WTC11 (cell line): ENCODE measurements at regions not wholly inside any gene's neighbourhood (a gene's known extent, or its start where the extent isn't known, plus 50 kb on each side); places are given as distances from the start of the nearest gene placed in this dataset.
A peak's percentile ranks its signal among the peaks of the same experiment; 100 is the strongest.

ENCODE experiments used
- ATAC-seq: fragments of 200-7000 bp; cut with Tn5 transposase; 2 replicates; pipeline ENCODE4 v1.10.0; 2021; ENCODE audit warnings: mild to moderate bottlenecking, moderate library complexity
- CTCF ChIA-PET: fragments of 300-600 bp; sonication (Branson Sonifier 250); formaldehyde crosslinking; loops from one replicate; lab custom pipeline; 2021; ENCODE audit warnings: antibody characterized with exemption; lab: Charles Lee
- POLR2A ChIA-PET: fragments of 350-600 bp; sonication (Branson Sonifier 250); formaldehyde crosslinking; loops from one replicate; lab custom pipeline; 2021; ENCODE audit warnings: antibody characterized with exemption; lab: Charles Lee
- DNase-seq: peaks from one replicate; pipeline ENCODE4 v3.0.0; 2021; ENCODE audit warnings: low spot score
- H3K27ac Mint-ChIP-seq: 2 replicates; pipeline ENCODE4 v1.8.0; 2021; ENCODE audit warnings: mixed read lengths
- H3K27me3 Mint-ChIP-seq: 2 replicates; pipeline ENCODE4 v1.8.0; 2021; ENCODE audit warnings: low read depth, mild to moderate bottlenecking, moderate library complexity, mixed read lengths
- H3K36me3 Mint-ChIP-seq: 2 replicates; pipeline ENCODE4 v1.8.0; 2021; ENCODE audit warnings: mixed read lengths
- H3K4me1 Mint-ChIP-seq: 2 replicates; pipeline ENCODE4 v1.8.0; 2022; ENCODE audit warnings: mixed read lengths
- H3K4me3 Mint-ChIP-seq: 2 replicates; pipeline ENCODE4 v1.8.0; 2021; ENCODE audit warnings: mild to moderate bottlenecking, moderate library complexity, mixed read lengths
- H3K9me3 Mint-ChIP-seq: 2 replicates; pipeline ENCODE4 v1.8.0; 2021; ENCODE audit warnings: mixed read lengths
- ATF1 ChIP-seq: sonication (generic); formaldehyde crosslinking; IDR thresholded peaks from 2 replicates; pipeline ENCODE4 v1.8.1; 2023; ENCODE audit warnings: mild to moderate bottlenecking, moderate library complexity, missing genetic modification reagents
- ATF3 ChIP-seq: sonication (generic); formaldehyde crosslinking; conservative IDR thresholded peaks from 2 replicates; pipeline ENCODE4 v1.8.1; 2022; ENCODE audit warnings: mild to moderate bottlenecking, missing genetic modification reagents
- ATF6 ChIP-seq: sonication (generic); formaldehyde crosslinking; IDR thresholded peaks from 2 replicates; pipeline ENCODE4 v1.8.1; 2023; ENCODE audit warnings: mild to moderate bottlenecking, missing genetic modification reagents
- CREM ChIP-seq: sonication (generic); formaldehyde crosslinking; IDR thresholded peaks from 2 replicates; pipeline ENCODE4 v1.8.1; 2022; ENCODE audit warnings: mild to moderate bottlenecking, missing genetic modification reagents, moderate library complexity
- FOXP1 ChIP-seq: sonication (generic); formaldehyde crosslinking; IDR thresholded peaks from 2 replicates; pipeline ENCODE4 v1.8.0; 2022; ENCODE audit warnings: missing genetic modification reagents, mild to moderate bottlenecking, moderate library complexity, borderline replicate concordance
- NFATC4 ChIP-seq: fragments of 250-450 bp; sonication (Bioruptor Pico); IDR thresholded peaks from 2 replicates; pipeline ENCODE4 v1.9.0; 2021; ENCODE audit warnings: mild to moderate bottlenecking
- NFYB ChIP-seq: sonication (generic); formaldehyde crosslinking; conservative IDR thresholded peaks from 2 replicates; pipeline ENCODE4 v1.8.0; 2022; ENCODE audit warnings: low read depth, missing genetic modification reagents
- NR2C2 ChIP-seq: sonication (generic); formaldehyde crosslinking; IDR thresholded peaks from 2 replicates; pipeline ENCODE4 v1.8.0; 2022; ENCODE audit warnings: mild to moderate bottlenecking, missing genetic modification reagents
- OVOL2 ChIP-seq: fragments of 250-450 bp; sonication (Bioruptor Pico); IDR thresholded peaks from 2 replicates; pipeline ENCODE4 v1.9.0; 2021; ENCODE audit warnings: mild to moderate bottlenecking, borderline replicate concordance
- SMAD3 ChIP-seq: sonication (generic); formaldehyde crosslinking; IDR thresholded peaks from 2 replicates; pipeline ENCODE4 v1.8.0; 2022; ENCODE audit warnings: missing genetic modification reagents, mild to moderate bottlenecking, borderline replicate concordance
- TEAD1 ChIP-seq: sonication (generic); formaldehyde crosslinking; IDR thresholded peaks from 2 replicates; pipeline ENCODE4 v1.8.0; 2022; ENCODE audit warnings: mild to moderate bottlenecking, missing genetic modification reagents
- TP53 ChIP-seq: sonication (generic); formaldehyde crosslinking; IDR thresholded peaks from 2 replicates; pipeline ENCODE4 v1.8.1; 2023; ENCODE audit warnings: mild to moderate bottlenecking, missing genetic modification reagents
- USF2 ChIP-seq: sonication (generic); formaldehyde crosslinking; IDR thresholded peaks from 2 replicates; pipeline ENCODE4 v1.8.1; 2023; ENCODE audit warnings: mild to moderate bottlenecking, missing genetic modification reagents, moderate library complexity
- ZNF138 ChIP-seq: sonication (generic); formaldehyde crosslinking; conservative IDR thresholded peaks from 2 replicates; pipeline ENCODE4 v1.8.1; 2022; ENCODE audit warnings: mild to moderate bottlenecking, moderate library complexity, missing genetic modification reagents
- ZNF425 ChIP-seq: fragments of 250-450 bp; sonication (Bioruptor Pico); conservative IDR thresholded peaks from 2 replicates; pipeline ENCODE4 v1.9.0; 2021; ENCODE audit warnings: mild to moderate bottlenecking
- TF ChIP-seq, protein P1 (sequence below): sonication (generic); formaldehyde crosslinking; IDR thresholded peaks from 2 replicates; pipeline ENCODE4 v1.8.1; 2022; ENCODE audit warnings: low read depth, missing genetic modification reagents, borderline replicate concordance
- TF ChIP-seq, protein P2 (sequence below): fragments of 250-450 bp; sonication (Bioruptor Pico); IDR thresholded peaks from 2 replicates; pipeline ENCODE4 v1.9.0; 2021; ENCODE audit warnings: mild to moderate bottlenecking
- TF ChIP-seq, protein P3 (sequence below): sonication (generic); formaldehyde crosslinking; IDR thresholded peaks from 2 replicates; pipeline ENCODE4 v1.8.1; 2022; ENCODE audit warnings: mild to moderate bottlenecking, moderate library complexity, missing genetic modification reagents

DNA sequence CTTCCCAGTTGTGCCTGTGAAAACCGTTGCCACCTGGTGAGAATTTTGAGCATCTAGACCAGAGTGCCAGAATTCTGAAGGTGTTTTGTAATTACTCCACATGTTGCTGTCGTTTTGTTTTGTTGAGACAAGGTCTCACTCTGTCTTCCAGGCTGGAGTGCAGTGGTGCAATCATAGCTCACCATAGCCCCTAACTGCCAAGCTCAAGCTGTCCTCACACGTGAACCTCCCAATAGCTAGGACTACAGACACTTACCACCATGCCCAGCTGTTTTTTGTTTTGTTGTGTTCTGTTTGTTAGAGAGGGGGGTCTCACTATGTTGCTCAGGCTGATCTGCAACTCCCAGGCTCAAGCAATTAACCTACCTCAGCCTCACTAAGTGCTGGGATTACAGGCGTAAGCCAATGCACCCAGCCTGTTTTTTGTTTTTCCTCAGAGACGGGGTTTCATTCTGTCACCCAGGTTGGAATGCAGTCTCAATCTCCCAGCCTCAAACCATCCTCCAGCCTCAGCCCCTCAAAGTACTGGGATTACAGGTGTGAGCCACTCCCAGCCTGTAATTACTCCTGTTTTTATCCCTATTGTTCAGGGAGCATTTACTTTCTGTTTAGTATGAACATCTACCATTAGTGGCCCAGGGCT, 121.1 kb upstream of the DMRT1 start:
- no peak for DNase-seq
- H3K27ac Mint-ChIP-seq: peak overlapping the region; percentile 96

More for the DNA sequence above, 121.1 kb upstream of the DMRT1 start:
- ChIA-PET POLR2A (no interaction called here), CTCF (no interaction called here)
- Mint-ChIP-seq H3K27me3 (no peaks in the 10 kb centered on the region), H3K4me3 (no peak overlapping the region), H3K9me3 (no peaks in the 10 kb centered on the region), H3K4me1 (peaks cover 42% of the 10 kb centered on the region), H3K36me3 (no peaks in the 10 kb centered on the region)
- TF ChIP-seq, protein P1, sequence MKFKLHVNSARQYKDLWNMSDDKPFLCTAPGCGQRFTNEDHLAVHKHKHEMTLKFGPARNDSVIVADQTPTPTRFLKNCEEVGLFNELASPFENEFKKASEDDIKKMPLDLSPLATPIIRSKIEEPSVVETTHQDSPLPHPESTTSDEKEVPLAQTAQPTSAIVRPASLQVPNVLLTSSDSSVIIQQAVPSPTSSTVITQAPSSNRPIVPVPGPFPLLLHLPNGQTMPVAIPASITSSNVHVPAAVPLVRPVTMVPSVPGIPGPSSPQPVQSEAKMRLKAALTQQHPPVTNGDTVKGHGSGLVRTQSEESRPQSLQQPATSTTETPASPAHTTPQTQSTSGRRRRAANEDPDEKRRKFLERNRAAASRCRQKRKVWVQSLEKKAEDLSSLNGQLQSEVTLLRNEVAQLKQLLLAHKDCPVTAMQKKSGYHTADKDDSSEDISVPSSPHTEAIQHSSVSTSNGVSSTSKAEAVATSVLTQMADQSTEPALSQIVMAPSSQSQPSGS (CRISPR knock-in tag): no peak
- TF ChIP-seq CREM (CRISPR knock-in tag) (no peak), ATF6 (no peak), FOXP1 (no peak), ZNF138 (CRISPR knock-in tag) (no peak), TEAD1 (CRISPR knock-in tag) (no peak), SMAD3 (no peak), NFATC4 (no peak), TP53 (no peak), ATF3 (CRISPR knock-in tag) (no peak), NR2C2 (CRISPR knock-in tag) (no peak), OVOL2 (CRISPR knock-in tag) (no peak), ZNF425 (CRISPR knock-in tag) (no peak), ATF1 (CRISPR knock-in tag) (no peak), NFYB (CRISPR knock-in tag) (no peak), USF2 (CRISPR knock-in tag) (no peak)
- TF ChIP-seq, protein P2, sequence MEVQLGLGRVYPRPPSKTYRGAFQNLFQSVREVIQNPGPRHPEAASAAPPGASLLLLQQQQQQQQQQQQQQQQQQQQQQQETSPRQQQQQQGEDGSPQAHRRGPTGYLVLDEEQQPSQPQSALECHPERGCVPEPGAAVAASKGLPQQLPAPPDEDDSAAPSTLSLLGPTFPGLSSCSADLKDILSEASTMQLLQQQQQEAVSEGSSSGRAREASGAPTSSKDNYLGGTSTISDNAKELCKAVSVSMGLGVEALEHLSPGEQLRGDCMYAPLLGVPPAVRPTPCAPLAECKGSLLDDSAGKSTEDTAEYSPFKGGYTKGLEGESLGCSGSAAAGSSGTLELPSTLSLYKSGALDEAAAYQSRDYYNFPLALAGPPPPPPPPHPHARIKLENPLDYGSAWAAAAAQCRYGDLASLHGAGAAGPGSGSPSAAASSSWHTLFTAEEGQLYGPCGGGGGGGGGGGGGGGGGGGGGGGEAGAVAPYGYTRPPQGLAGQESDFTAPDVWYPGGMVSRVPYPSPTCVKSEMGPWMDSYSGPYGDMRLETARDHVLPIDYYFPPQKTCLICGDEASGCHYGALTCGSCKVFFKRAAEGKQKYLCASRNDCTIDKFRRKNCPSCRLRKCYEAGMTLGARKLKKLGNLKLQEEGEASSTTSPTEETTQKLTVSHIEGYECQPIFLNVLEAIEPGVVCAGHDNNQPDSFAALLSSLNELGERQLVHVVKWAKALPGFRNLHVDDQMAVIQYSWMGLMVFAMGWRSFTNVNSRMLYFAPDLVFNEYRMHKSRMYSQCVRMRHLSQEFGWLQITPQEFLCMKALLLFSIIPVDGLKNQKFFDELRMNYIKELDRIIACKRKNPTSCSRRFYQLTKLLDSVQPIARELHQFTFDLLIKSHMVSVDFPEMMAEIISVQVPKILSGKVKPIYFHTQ (CRISPR knock-in tag): no peak
- TF ChIP-seq, protein P3, sequence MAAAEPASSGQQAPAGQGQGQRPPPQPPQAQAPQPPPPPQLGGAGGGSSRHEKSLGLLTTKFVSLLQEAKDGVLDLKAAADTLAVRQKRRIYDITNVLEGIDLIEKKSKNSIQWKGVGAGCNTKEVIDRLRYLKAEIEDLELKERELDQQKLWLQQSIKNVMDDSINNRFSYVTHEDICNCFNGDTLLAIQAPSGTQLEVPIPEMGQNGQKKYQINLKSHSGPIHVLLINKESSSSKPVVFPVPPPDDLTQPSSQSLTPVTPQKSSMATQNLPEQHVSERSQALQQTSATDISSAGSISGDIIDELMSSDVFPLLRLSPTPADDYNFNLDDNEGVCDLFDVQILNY (CRISPR knock-in tag): no peak
- ATAC-seq: peak; percentile 70
